HL-60 (cell line): ENCODE measurements at regions not wholly inside any gene's neighbourhood (a gene's known extent, or its start where the extent isn't known, plus 50 kb on each side); places are given as distances from the start of the nearest gene placed in this dataset.

Experiments
- DNase-seq, 2 experiments: peaks; one replicate each; pipeline ENCODE4 v3.0.0-alpha.2; 2010 to 2020; ENCODE audit warnings: low read depth in 1 of 2, low spot score in 1 of 2
- H3K27ac ChIP-seq: fragments of 250-450 bp; sonication (Bioruptor Pico); replicated peaks from 2 replicates; pipeline ENCODE4 v1.5.1; 2020; ENCODE audit warnings: mild to moderate bottlenecking, moderate library complexity
- H3K27me3 ChIP-seq: fragments of 250-450 bp; sonication (Bioruptor Pico); 2 replicates; pipeline ENCODE4 v1.5.1; 2021; ENCODE audit warnings: mild to moderate bottlenecking, moderate library complexity; ENCODE audit not compliant: insufficient read depth, poor library complexity, severe bottlenecking
- H3K4me3 ChIP-seq: replicated peaks from 2 replicates; pipeline ENCODE4 v1.5.1; 2011; ENCODE audit warnings: mild to moderate bottlenecking, control low read depth, low read length; ENCODE audit not compliant: insufficient read depth
- GABPA ChIP-seq: IDR thresholded peaks from 2 replicates; pipeline ENCODE4 v1.6.1; 2012; ENCODE audit warnings: low read depth
- POLR2AphosphoS5 ChIP-seq: IDR thresholded peaks from 2 replicates; pipeline ENCODE4 v1.6.1; 2012; ENCODE audit warnings: low read depth
- SPI1 ChIP-seq: IDR thresholded peaks from 2 replicates; pipeline ENCODE4 v1.6.1; 2012; ENCODE audit warnings: low read depth, mild to moderate bottlenecking, borderline replicate concordance
- TF ChIP-seq, protein P1 (sequence below): IDR thresholded peaks from 2 replicates; pipeline ENCODE4 v1.6.1; 2012; ENCODE audit warnings: low read depth; ENCODE audit not compliant: insufficient replicate concordance
- TF ChIP-seq, protein P2 (sequence below): IDR thresholded peaks from one replicate; pipeline ENCODE4 v1.5.1; 2011; ENCODE audit warnings: low read length, control low read depth, inconsistent platforms; ENCODE audit not compliant: insufficient read depth

DNA sequence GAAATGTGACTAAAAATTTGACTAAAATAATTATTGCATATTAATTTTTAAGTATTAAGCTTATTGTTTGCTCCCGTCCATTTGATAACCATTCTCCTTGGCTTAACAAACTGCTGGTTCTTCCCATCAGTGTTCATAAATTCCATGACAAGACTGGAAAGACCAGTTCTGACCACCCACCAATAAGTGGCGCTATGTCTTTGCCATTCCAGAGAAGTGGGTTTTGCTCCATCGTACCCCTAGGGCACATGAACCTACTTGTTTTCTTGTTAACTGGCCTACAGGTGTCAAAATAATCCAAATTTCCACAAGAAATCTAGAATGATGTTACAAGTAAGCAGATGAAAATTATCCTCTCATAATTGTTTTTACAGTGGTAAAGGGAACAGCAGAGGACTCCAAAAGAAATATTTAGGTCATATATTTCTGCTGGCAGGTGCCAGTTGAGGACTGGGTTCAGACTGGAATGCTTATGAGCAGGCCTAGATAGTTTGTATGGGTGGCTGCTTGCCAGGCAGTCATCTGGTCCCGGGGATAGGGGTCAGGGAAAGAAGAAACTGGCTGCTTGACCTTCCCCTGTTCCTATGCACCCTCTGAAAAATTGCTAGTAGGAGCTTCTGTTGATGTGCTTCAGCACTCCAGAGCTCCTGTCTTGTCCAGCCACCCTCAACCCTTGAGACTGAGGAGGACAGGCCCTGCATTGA, 283.1 kb upstream of the ADAMTSL1 start:
- H3K27ac ChIP-seq: no peak overlapping the region
- H3K27me3 ChIP-seq: no peaks in the 10 kb centered on the region
- no peak overlapping the region for H3K4me3 ChIP-seq
- no peak for DNase-seq
- TF ChIP-seq POLR2AphosphoS5 (no peak), SPI1 (no peak), GABPA (no peak)
- TF ChIP-seq, protein P1, sequence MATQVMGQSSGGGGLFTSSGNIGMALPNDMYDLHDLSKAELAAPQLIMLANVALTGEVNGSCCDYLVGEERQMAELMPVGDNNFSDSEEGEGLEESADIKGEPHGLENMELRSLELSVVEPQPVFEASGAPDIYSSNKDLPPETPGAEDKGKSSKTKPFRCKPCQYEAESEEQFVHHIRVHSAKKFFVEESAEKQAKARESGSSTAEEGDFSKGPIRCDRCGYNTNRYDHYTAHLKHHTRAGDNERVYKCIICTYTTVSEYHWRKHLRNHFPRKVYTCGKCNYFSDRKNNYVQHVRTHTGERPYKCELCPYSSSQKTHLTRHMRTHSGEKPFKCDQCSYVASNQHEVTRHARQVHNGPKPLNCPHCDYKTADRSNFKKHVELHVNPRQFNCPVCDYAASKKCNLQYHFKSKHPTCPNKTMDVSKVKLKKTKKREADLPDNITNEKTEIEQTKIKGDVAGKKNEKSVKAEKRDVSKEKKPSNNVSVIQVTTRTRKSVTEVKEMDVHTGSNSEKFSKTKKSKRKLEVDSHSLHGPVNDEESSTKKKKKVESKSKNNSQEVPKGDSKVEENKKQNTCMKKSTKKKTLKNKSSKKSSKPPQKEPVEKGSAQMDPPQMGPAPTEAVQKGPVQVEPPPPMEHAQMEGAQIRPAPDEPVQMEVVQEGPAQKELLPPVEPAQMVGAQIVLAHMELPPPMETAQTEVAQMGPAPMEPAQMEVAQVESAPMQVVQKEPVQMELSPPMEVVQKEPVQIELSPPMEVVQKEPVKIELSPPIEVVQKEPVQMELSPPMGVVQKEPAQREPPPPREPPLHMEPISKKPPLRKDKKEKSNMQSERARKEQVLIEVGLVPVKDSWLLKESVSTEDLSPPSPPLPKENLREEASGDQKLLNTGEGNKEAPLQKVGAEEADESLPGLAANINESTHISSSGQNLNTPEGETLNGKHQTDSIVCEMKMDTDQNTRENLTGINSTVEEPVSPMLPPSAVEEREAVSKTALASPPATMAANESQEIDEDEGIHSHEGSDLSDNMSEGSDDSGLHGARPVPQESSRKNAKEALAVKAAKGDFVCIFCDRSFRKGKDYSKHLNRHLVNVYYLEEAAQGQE: no peak
- TF ChIP-seq, protein P2, sequence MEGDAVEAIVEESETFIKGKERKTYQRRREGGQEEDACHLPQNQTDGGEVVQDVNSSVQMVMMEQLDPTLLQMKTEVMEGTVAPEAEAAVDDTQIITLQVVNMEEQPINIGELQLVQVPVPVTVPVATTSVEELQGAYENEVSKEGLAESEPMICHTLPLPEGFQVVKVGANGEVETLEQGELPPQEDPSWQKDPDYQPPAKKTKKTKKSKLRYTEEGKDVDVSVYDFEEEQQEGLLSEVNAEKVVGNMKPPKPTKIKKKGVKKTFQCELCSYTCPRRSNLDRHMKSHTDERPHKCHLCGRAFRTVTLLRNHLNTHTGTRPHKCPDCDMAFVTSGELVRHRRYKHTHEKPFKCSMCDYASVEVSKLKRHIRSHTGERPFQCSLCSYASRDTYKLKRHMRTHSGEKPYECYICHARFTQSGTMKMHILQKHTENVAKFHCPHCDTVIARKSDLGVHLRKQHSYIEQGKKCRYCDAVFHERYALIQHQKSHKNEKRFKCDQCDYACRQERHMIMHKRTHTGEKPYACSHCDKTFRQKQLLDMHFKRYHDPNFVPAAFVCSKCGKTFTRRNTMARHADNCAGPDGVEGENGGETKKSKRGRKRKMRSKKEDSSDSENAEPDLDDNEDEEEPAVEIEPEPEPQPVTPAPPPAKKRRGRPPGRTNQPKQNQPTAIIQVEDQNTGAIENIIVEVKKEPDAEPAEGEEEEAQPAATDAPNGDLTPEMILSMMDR: no peak

DNA sequence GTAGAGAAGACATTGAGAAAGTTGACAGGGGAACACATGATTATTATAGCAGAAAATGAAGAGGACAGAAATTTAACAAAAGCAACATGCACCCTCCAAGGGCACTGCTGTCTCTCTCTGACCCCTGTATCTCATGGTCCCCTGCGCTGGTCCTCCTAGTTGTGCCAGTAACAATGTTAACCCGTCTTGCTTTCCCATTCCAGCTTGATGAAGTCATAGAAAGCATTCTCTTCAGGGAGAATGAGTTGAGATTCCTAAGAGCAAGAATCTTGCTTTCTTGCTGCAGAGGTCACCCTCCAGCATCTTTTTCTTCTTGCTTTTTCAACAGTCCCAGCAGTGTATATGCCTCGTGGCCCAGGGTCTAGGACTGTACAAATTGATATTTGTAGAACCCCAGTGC, 279.6 kb upstream of the ADAMTSL1 start:
- Histone ChIP-seq H3K27me3 (no peaks in the 10 kb centered on the region), H3K4me3 (no peak overlapping the region), H3K27ac (no peak overlapping the region)
- TF ChIP-seq SPI1 (no peak), POLR2AphosphoS5 (no peak), GABPA (no peak)
- TF ChIP-seq, protein P1: no peak
- TF ChIP-seq, protein P2: no peak
- DNase-seq: no peak

GRCh38 chr9:18195223-18195622, 278.7 kb upstream of the ADAMTSL1 start:
- TF ChIP-seq, protein P1: no peak
- no peaks in the 10 kb centered on the region for H3K27me3 ChIP-seq
- DNase-seq: no peak
- H3K4me3 ChIP-seq: no peak overlapping the region
- no peak overlapping the region for H3K27ac ChIP-seq

GRCh38 chr9:18202924-18203323, 271.0 kb upstream of the ADAMTSL1 start:
- H3K4me3 ChIP-seq: no peak overlapping the region
- DNase-seq: no peak

More at GRCh38 chr9:18202924-18203323, 271.0 kb upstream of the ADAMTSL1 start:
- no peaks in the 10 kb centered on the region for H3K27me3 ChIP-seq
- TF ChIP-seq, protein P1: no peak
- H3K27ac ChIP-seq: no peak overlapping the region
